Esophagus muscularis mucosa (tissue), 3 donors: ENCODE measurements at regions not wholly inside any gene's neighbourhood (a gene's known extent, or its start where the extent isn't known, plus 50 kb on each side); places are given as distances from the start of the nearest gene placed in this dataset.

Source experiments
- POLR2A ChIP-seq: fragments of 450-650 bp; IDR thresholded peaks from one replicate; pipeline ENCODE4 v1.6.1; 2017; ENCODE audit warnings: antibody characterized with exemption, moderate library complexity, mild to moderate bottlenecking, low read depth
- TF ChIP-seq, protein P1 (sequence below), 3 experiments: fragments of 200-600 bp in 2 of 3; fragments of 450-650 bp in 1 of 3; sonication (generic) in 2 of 3; IDR thresholded peaks; one replicate each; pipeline ENCODE4 v1.5.1; 2017 to 2019; ENCODE audit warnings: antibody characterized with exemption in 3 of 3, mild to moderate bottlenecking in 2 of 3, moderate library complexity in 1 of 3

DNA sequence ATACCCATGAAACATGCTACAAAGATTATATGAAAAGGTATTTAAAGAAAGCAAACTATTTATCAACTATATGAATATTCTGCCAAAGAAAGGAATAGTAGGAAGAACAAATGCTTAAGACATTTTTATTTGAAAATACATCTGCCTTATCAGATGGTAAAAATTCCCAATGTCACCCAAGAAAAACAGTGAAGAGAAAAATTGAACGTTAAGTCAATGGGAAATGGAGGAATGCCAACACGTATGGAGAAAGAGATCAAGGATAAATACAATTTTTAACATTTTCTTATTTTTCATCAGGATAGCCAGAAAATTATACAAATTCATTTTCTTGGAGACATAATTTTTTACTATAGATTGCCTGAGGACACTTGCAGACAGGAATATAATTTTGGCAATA, 394.2 kb downstream of the ZEB2 start:
- TF ChIP-seq, protein P1, sequence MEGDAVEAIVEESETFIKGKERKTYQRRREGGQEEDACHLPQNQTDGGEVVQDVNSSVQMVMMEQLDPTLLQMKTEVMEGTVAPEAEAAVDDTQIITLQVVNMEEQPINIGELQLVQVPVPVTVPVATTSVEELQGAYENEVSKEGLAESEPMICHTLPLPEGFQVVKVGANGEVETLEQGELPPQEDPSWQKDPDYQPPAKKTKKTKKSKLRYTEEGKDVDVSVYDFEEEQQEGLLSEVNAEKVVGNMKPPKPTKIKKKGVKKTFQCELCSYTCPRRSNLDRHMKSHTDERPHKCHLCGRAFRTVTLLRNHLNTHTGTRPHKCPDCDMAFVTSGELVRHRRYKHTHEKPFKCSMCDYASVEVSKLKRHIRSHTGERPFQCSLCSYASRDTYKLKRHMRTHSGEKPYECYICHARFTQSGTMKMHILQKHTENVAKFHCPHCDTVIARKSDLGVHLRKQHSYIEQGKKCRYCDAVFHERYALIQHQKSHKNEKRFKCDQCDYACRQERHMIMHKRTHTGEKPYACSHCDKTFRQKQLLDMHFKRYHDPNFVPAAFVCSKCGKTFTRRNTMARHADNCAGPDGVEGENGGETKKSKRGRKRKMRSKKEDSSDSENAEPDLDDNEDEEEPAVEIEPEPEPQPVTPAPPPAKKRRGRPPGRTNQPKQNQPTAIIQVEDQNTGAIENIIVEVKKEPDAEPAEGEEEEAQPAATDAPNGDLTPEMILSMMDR (IDR thresholded peaks at IDR 0.05) = no peak
- no peak for TF ChIP-seq POLR2A
